Gastrocnemius medialis (tissue), 4 donors: ENCODE measurements at regions not wholly inside any gene's neighbourhood (a gene's known extent, or its start where the extent isn't known, plus 50 kb on each side); places are given as distances from the start of the nearest gene placed in this dataset.

Source experiments
- ATAC-seq, 2 donors: fragments of 150-250 bp; one replicate each; pipeline ENCODE4 v1.9.1; 2016
- DNase-seq, 2 donors: peaks; one replicate each; pipeline ENCODE4 v3.0.0-alpha.2; 2019
- H3K27ac ChIP-seq, 4 donors: fragments of 200-600 bp; sonication (generic); 1 replicate in 1 of 4; 2 replicates in 3 of 4; pipeline ENCODE4 v1.5.1; 2016 to 2018; ENCODE audit warnings: mild to moderate bottlenecking in 2 of 4, moderate library complexity in 1 of 4
- H3K27me3 ChIP-seq, 3 donors: fragments of 200-600 bp; sonication (generic) in 2 of 3; 1 replicate in 1 of 3; 2 replicates in 2 of 3; pipeline versions ENCODE4 v1.5.1 to v1.6.0; 2016 to 2019; ENCODE audit warnings: mild to moderate bottlenecking in 1 of 3, moderate library complexity in 1 of 3
- H3K36me3 ChIP-seq, 2 donors: fragments of 200-600 bp; sonication (generic) in 1 of 2; one replicate each; pipeline ENCODE4 v1.5.1; 2017 to 2018
- H3K4me1 ChIP-seq, 2 donors: fragments of 200-600 bp; sonication (generic) in 1 of 2; one replicate each; pipeline ENCODE4 v1.5.1; 2016 to 2017; ENCODE audit warnings: mild to moderate bottlenecking in 2 of 2
- H3K4me3 ChIP-seq, 4 donors: fragments of 200-600 bp; sonication (generic) in 3 of 4; 1 replicate in 1 of 4; 2 replicates in 3 of 4; pipeline ENCODE4 v1.5.1; 2016 to 2019; ENCODE audit warnings: mild to moderate bottlenecking in 2 of 4
- H3K9me3 ChIP-seq, 3 donors: fragments of 200-600 bp; sonication (generic) in 2 of 3; 1 replicate in 1 of 3; 2 replicates in 2 of 3; pipeline ENCODE4 v1.5.1; 2016 to 2019
- POLR2A ChIP-seq, 2 donors: fragments of 450-650 bp; IDR thresholded peaks; one replicate each; pipeline ENCODE4 v1.6.1; 2017; ENCODE audit warnings: antibody characterized with exemption in 2 of 2, mild to moderate bottlenecking in 2 of 2, moderate library complexity in 2 of 2
- in situ Hi-C, 4 donors: fragments of 200-750 bp; cut with MboI; loops; one replicate each; pipeline versions ENCODE4 v1.15.0 to v1.8.0; 2017; ENCODE audit warnings: low sequenced_read_pairs in 4 of 4
- intact Hi-C: fragments of 100-400 bp; cut with DNase I; formaldehyde crosslinking; loops from one replicate; pipeline ENCODE4 v1.15.1; 2023; ENCODE audit warnings: low total_unique reads
- TF ChIP-seq, protein P1 (sequence below), 5 experiments: fragments of 450-650 bp in 3 of 5; fragments of 200-600 bp in 2 of 5; sonication (generic) in 2 of 5; IDR thresholded peaks in 4 of 5; conservative IDR thresholded peaks in 1 of 5; 1 replicate in 4 of 5; 2 replicates in 1 of 5; pipeline ENCODE4 v1.5.1; 2016 to 2019; ENCODE audit warnings: antibody characterized with exemption in 5 of 5, mild to moderate bottlenecking in 3 of 5, moderate library complexity in 3 of 5

DNA sequence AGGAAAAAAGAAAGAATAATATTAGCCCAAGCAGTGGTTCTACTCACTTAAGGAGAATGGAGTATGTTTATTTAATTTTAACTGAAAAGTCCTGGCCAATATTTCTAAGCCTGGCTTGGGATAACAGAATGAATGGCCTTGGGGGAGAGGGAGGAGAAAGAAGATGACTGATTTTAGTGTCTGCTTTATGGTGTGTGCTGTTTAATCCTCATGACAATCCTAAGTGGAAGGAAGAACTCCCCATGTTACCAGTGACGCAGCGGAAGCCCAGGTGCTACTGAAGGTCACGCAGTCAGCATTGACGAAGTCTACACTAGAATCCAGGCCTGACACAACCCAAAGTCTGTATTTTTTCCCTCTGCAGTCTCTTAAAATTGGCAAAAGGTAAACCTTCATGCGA lies 50.5 kb downstream of the PALM2AKAP2 start:
- H3K4me1 ChIP-seq = no peaks in the 10 kb centered on the region
- in situ Hi-C loops (loop anchor here in 1 of 4 donors (10.0 kb wide), 1 partner anchor 56 kb away; no protein-coding TSS in a partner anchor), intact Hi-C loops (no loop called here)
- ATAC-seq = no peak
- H3K9me3 ChIP-seq = no peaks in the 10 kb centered on the region
- no peaks in the 10 kb centered on the region for H3K36me3 ChIP-seq
- H3K27me3 ChIP-seq = peaks cover 0 to 4% (median 0%) of the 10 kb centered on the region in 3 donors
- no peak overlapping the region for H3K4me3 ChIP-seq
- no peak for DNase-seq
- no peak overlapping the region for H3K27ac ChIP-seq
- TF ChIP-seq POLR2A (IDR thresholded peaks at IDR 0.05) = no peak
- TF ChIP-seq, protein P1, sequence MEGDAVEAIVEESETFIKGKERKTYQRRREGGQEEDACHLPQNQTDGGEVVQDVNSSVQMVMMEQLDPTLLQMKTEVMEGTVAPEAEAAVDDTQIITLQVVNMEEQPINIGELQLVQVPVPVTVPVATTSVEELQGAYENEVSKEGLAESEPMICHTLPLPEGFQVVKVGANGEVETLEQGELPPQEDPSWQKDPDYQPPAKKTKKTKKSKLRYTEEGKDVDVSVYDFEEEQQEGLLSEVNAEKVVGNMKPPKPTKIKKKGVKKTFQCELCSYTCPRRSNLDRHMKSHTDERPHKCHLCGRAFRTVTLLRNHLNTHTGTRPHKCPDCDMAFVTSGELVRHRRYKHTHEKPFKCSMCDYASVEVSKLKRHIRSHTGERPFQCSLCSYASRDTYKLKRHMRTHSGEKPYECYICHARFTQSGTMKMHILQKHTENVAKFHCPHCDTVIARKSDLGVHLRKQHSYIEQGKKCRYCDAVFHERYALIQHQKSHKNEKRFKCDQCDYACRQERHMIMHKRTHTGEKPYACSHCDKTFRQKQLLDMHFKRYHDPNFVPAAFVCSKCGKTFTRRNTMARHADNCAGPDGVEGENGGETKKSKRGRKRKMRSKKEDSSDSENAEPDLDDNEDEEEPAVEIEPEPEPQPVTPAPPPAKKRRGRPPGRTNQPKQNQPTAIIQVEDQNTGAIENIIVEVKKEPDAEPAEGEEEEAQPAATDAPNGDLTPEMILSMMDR (IDR thresholded peaks at IDR 0.05 in 4 of 5, conservative IDR thresholded peaks at IDR 0.05 in 1 of 5) = no peak

DNA sequence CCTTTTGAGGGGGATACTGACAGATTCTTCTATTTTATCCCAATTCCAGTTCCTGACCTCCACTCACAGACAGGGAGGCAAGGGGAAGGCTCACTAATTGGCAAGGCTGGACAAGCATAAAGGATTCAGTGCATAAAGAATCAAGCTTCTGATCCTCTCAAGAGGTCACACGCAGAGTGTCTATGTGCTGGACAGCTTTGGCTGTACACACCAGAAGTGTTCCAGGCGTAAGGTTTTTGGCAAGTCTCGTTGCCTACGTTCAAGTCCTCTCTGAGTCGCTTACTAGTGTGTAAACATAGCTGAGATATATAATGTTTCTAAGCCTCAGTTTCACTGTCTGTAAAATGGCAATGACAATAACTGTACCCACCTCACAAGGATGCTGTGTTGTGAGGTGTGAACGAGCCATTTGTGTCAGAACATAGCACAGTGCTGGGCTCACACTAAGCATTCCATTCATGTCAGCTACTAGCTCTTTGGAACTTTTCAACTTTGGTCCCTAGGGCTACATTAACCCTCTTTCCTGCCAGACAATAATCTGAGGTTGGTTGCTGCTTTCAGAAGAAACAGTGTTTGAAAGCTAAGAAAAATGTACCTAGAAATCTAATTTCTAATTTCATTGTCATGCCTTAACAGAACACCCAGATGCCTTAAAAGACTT lies 52.1 kb downstream of the PALM2AKAP2 start:
- no peaks in the 10 kb centered on the region for H3K36me3 ChIP-seq
- no peaks in the 10 kb centered on the region for H3K4me1 ChIP-seq
- H3K27me3 ChIP-seq = peaks cover 0 to 4% (median 0%) of the 10 kb centered on the region in 3 donors
- no peak overlapping the region for H3K4me3 ChIP-seq
- TF ChIP-seq, protein P1 (IDR thresholded peaks at IDR 0.05 in 4 of 5, conservative IDR thresholded peaks at IDR 0.05 in 1 of 5) = no peak
- no peak for TF ChIP-seq POLR2A (IDR thresholded peaks at IDR 0.05)
- no peak for ATAC-seq
- DNase-seq = no peak
- in situ Hi-C loops (loop anchor here in 1 of 4 donors (10.0 kb wide), 1 partner anchor 57 kb away; no protein-coding TSS in a partner anchor), intact Hi-C loops (no loop called here)
- H3K27ac ChIP-seq = no peak overlapping the region
- H3K9me3 ChIP-seq = no peaks in the 10 kb centered on the region

DNA sequence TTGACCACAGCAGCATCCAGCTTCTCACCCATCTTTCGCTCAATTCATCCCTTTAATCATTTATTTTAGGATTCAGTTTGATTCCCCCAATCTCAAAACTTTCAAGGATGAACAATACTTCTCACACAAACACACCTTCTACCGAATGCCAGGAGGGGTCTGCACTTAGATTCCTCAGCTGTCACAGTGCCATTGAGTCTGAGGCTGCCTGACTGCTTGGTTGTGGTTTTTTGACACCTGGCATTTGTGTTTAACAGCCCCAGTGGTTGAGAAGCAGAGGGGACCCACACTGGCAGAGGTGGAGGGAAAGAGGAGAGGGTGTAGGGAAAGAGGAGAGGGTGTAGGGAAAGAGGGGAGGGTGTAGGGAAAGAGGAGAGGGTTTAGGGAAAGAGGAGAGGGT lies 54.9 kb downstream of the PALM2AKAP2 start:
- TF ChIP-seq, protein P1 (IDR thresholded peaks at IDR 0.05 in 4 of 5, conservative IDR thresholded peaks at IDR 0.05 in 1 of 5) = no peak
- TF ChIP-seq POLR2A (IDR thresholded peaks at IDR 0.05) = no peak
- no peak for ATAC-seq

DNA sequence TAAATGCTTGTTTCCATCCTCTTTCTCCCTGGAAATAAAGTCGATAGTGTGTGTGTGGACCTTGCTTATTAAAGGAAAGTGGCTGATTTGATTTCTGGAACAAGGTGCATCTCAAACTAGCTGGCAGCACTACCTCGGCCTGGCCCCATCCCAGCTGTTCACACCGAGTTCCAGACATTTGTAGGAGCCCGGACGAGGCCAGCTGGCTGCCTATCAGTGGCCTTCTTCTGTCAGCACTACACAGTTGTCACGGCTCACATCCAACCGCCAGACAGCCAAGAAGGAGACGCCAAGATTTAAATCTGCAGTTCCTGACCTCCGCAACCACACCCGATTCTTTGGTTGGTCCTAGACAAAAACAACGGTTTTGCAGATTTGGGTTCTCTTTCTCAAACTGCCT lies 63.6 kb downstream of the PALM2AKAP2 start:
- Histone ChIP-seq H3K36me3 (no peaks in the 10 kb centered on the region), H3K9me3 (no peaks in the 10 kb centered on the region), H3K27ac (no peak overlapping the region), H3K27me3 (no peaks in the 10 kb centered on the region), H3K4me3 (no peak overlapping the region), H3K4me1 (peaks cover 0 to 6% of the 10 kb centered on the region in 2 donors)
- intact Hi-C loops (no loop called here), in situ Hi-C loops (no loop called here)
- ATAC-seq (peak; percentile 96 to 100), DNase-seq (peak; percentile 85 to 86)
- TF ChIP-seq POLR2A (IDR thresholded peaks at IDR 0.05) = no peak
- TF ChIP-seq, protein P1 (IDR thresholded peaks at IDR 0.05 in 4 of 5, conservative IDR thresholded peaks at IDR 0.05 in 1 of 5) = no peak

More for the DNA sequence above, 54.9 kb downstream of the PALM2AKAP2 start:
- in situ Hi-C loops = loop anchor here in 1 of 4 donors (10.0 kb wide), 1 partner anchor 60 kb away; no protein-coding TSS in a partner anchor
- no peaks in the 10 kb centered on the region for H3K4me1 ChIP-seq
- no peaks in the 10 kb centered on the region for H3K36me3 ChIP-seq
- H3K27me3 ChIP-seq = peaks cover 0 to 4% (median 0%) of the 10 kb centered on the region in 3 donors
- intact Hi-C loops = no loop called here
- H3K4me3 ChIP-seq = no peak overlapping the region
- DNase-seq = no peak
- H3K27ac ChIP-seq = no peak overlapping the region
- no peaks in the 10 kb centered on the region for H3K9me3 ChIP-seq
